CD4-positive, alpha-beta T cell (primary cell): ENCODE measurements at regions not wholly inside any gene's neighbourhood (a gene's known extent, or its start where the extent isn't known, plus 50 kb on each side); places are given as distances from the start of the nearest gene placed in this dataset.

Experiments
- ATAC-seq: fragments of 200-7000 bp; cut with Tn5 transposase; one replicate; pipeline ENCODE4 v1.10.0; 2022; ENCODE audit warnings: mild to moderate bottlenecking; ENCODE audit not compliant: poor library complexity
- CTCF ChIA-PET: fragments of 350-600 bp; sonication (Branson Sonifier 250); formaldehyde crosslinking; loops from one replicate; lab custom pipeline; 2021; ENCODE audit warnings: antibody characterized with exemption, inconsistent platforms; lab: Charles Lee
- POLR2A ChIA-PET: fragments of 350-600 bp; sonication (Branson Sonifier 250); formaldehyde crosslinking; loops from one replicate; lab custom pipeline; 2021; ENCODE audit warnings: antibody characterized with exemption, inconsistent platforms; lab: Charles Lee
- DNase-seq, 14 experiments: peaks; one replicate each; pipeline ENCODE4 v3.0.0-alpha.2; 2013 to 2020; ENCODE audit warnings: mixed read lengths in 2 of 14
- H3K27ac ChIP-seq, 2 donors: one replicate each; pipeline versions ENCODE4 v1.5.1 to v1.7.0; 2013; ENCODE audit warnings: low read length in 2 of 2, low read depth in 1 of 2, mild to moderate bottlenecking in 1 of 2
- H3K27me3 ChIP-seq, 2 experiments: 1 replicate in 1 of 2; 2 replicates in 1 of 2; pipeline versions ENCODE4 v1.6.1 to v1.7.0; 2013; ENCODE audit warnings: low read length in 2 of 2, control low read depth in 1 of 2, mild to moderate bottlenecking in 1 of 2, moderate library complexity in 1 of 2; ENCODE audit not compliant: insufficient read depth in 2 of 2, control insufficient read depth in 1 of 2
- H3K36me3 ChIP-seq: one replicate; pipeline ENCODE4 v1.6.1; 2013; ENCODE audit warnings: low read length, control low read depth; ENCODE audit not compliant: insufficient read depth
- H3K4me1 ChIP-seq: one replicate; pipeline ENCODE4 v1.6.1; 2013; ENCODE audit warnings: low read length, control low read depth; ENCODE audit not compliant: insufficient read depth
- H3K4me3 ChIP-seq: one replicate; pipeline ENCODE4 v1.5.1; 2013; ENCODE audit warnings: mild to moderate bottlenecking, low read length, moderate library complexity
- H3K9me3 ChIP-seq, 2 experiments: 1 replicate in 1 of 2; 2 replicates in 1 of 2; pipeline versions ENCODE4 v1.6.1 to v1.7.0; 2013; ENCODE audit warnings: low read length in 2 of 2, mild to moderate bottlenecking in 2 of 2, control low read depth in 1 of 2, moderate library complexity in 1 of 2; ENCODE audit not compliant: control insufficient read depth in 1 of 2, insufficient read depth in 1 of 2
- H3K27ac Mint-ChIP-seq: one replicate; pipeline ENCODE4 v1.8.0; 2020; ENCODE audit warnings: mixed read lengths
- H3K27me3 Mint-ChIP-seq: one replicate; pipeline ENCODE4 v1.8.0; 2021; ENCODE audit warnings: mixed read lengths
- H3K36me3 Mint-ChIP-seq: one replicate; pipeline ENCODE4 v1.8.0; 2021; ENCODE audit warnings: low read depth, mixed read lengths
- H3K4me1 Mint-ChIP-seq: one replicate; pipeline ENCODE4 v1.8.0; 2021; ENCODE audit warnings: low read depth, mixed read lengths
- H3K4me3 Mint-ChIP-seq: one replicate; pipeline ENCODE4 v1.8.0; 2020; ENCODE audit warnings: mild to moderate bottlenecking, mixed read lengths
- H3K9me3 Mint-ChIP-seq: one replicate; pipeline ENCODE4 v1.8.0; 2020; ENCODE audit warnings: mixed read lengths
- intact Hi-C, 2 experiments: fragments of 100-400 bp; cut with DNase I in 1 of 2; cut with micrococcal nuclease in 1 of 2; formaldehyde crosslinking; loops; one replicate each; pipeline versions ENCODE4 v1.15.1 to v1.9.0; 2023 to 2025; cut with DNase I, micrococcal nuclease
- TF ChIP-seq, protein P1 (sequence below): fragments of 200-600 bp; IDR thresholded peaks from one replicate; pipeline ENCODE4 v1.8.0; 2022; ENCODE audit warnings: antibody characterized with exemption, mild to moderate bottlenecking

DNA sequence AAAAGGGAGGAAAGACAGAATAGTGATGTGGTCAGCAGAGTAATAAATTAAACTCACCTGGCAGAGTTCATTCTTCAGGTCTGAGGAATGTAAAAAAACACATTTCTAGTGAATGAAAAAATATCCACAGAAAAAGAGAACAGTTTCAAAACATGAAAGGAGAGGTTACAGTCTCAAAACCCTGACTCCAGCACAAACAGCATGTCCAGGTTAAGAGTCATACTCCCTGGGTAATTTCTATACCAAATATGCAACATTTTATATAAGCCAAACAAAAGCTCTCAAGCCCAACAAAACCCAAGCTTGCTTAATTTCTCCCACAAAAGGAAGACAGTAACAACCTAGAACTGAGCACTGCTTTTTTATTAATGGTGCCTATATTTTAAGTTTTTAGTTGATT lies 173.0 kb downstream of the NTMT2 start:
- no peak overlapping the region for H3K27ac ChIP-seq
- no peak overlapping the region for H3K4me3 ChIP-seq
- intact Hi-C loops = no loop called here
- peaks cover 0 to under 1% of the 10 kb centered on the region in 2 experiments for H3K9me3 ChIP-seq
- Mint-ChIP-seq H3K27ac (no peak overlapping the region), H3K9me3 (no peaks in the 10 kb centered on the region), H3K27me3 (peaks cover 14% of the 10 kb centered on the region), H3K4me1 (no peaks in the 10 kb centered on the region), H3K36me3 (no peaks in the 10 kb centered on the region), H3K4me3 (no peak overlapping the region)
- DNase-seq (no peak), ATAC-seq (no peak)
- no peaks in the 10 kb centered on the region for H3K36me3 ChIP-seq
- H3K4me1 ChIP-seq = no peaks in the 10 kb centered on the region
- POLR2A ChIA-PET = no interaction called here
- CTCF ChIA-PET = no interaction called here
- no peaks in the 10 kb centered on the region for H3K27me3 ChIP-seq
- TF ChIP-seq, protein P1, sequence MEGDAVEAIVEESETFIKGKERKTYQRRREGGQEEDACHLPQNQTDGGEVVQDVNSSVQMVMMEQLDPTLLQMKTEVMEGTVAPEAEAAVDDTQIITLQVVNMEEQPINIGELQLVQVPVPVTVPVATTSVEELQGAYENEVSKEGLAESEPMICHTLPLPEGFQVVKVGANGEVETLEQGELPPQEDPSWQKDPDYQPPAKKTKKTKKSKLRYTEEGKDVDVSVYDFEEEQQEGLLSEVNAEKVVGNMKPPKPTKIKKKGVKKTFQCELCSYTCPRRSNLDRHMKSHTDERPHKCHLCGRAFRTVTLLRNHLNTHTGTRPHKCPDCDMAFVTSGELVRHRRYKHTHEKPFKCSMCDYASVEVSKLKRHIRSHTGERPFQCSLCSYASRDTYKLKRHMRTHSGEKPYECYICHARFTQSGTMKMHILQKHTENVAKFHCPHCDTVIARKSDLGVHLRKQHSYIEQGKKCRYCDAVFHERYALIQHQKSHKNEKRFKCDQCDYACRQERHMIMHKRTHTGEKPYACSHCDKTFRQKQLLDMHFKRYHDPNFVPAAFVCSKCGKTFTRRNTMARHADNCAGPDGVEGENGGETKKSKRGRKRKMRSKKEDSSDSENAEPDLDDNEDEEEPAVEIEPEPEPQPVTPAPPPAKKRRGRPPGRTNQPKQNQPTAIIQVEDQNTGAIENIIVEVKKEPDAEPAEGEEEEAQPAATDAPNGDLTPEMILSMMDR = no peak

DNA sequence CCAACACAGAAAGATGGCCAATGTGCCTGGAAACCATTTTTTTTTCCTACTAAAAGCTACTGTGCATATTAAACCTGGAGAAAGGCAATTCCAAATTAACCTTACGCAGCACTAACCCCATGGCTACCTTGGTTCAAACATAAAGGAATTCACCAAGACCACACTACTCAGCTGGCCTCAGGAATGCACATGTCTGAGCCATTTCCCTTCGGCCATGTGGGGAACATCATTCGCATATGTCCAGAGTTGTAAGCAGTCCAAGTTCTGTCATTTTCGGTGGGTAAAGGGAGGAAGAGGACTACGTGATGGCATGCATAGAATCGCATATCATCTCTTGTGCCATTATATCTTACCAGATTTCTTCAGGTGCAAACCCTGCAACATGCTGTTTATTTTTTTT lies 175.4 kb downstream of the NTMT2 start:
- H3K4me1 Mint-ChIP-seq = no peaks in the 10 kb centered on the region

DNA sequence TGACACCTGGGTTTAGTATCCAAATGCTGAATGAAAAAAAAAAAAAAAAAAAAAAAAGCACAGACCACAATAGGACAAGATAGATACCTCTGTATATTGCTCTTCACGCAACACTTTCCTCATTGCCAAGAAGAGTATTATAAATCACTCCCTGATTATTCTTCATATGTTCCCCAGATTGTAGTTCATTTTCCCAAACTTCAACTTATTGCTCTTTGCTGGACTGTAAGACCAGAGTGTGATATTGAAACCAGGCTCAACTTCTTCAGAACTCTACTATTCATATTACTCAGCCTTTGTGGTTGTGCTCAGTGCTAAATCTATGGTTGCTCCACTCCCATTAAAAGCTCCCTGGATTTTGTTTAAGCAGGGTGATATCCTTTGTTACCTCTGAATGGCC lies 180.4 kb downstream of the NTMT2 start:
- ATAC-seq (no peak), DNase-seq (no peak)
- H3K4me1 ChIP-seq = no peaks in the 10 kb centered on the region
- peaks cover 0 to 5% of the 10 kb centered on the region in 2 experiments for H3K9me3 ChIP-seq
- no peak overlapping the region for H3K27ac ChIP-seq
- Mint-ChIP-seq H3K36me3 (no peaks in the 10 kb centered on the region), H3K27me3 (peaks cover 9% of the 10 kb centered on the region), H3K9me3 (no peaks in the 10 kb centered on the region), H3K27ac (no peak overlapping the region), H3K4me3 (no peak overlapping the region), H3K4me1 (no peaks in the 10 kb centered on the region)
- H3K4me3 ChIP-seq = no peak overlapping the region
- intact Hi-C loops = no loop called here
- TF ChIP-seq, protein P1 = no peak
- no peaks in the 10 kb centered on the region for H3K36me3 ChIP-seq
- H3K27me3 ChIP-seq = no peaks in the 10 kb centered on the region
- ChIA-PET CTCF (no interaction called here), POLR2A (no interaction called here)

More for the DNA sequence above, 175.4 kb downstream of the NTMT2 start:
- no peaks in the 10 kb centered on the region for H3K27me3 ChIP-seq
- H3K27ac Mint-ChIP-seq = no peak overlapping the region
- H3K4me3 ChIP-seq = no peak overlapping the region
- TF ChIP-seq, protein P1 = no peak
- H3K36me3 Mint-ChIP-seq = no peaks in the 10 kb centered on the region
- intact Hi-C loops = no loop called here
- H3K36me3 ChIP-seq = no peaks in the 10 kb centered on the region
- ChIA-PET CTCF (no interaction called here), POLR2A (no interaction called here)
- DNase-seq = no peak
- no peak overlapping the region for H3K4me3 Mint-ChIP-seq
- H3K27ac ChIP-seq = no peak overlapping the region
- peaks cover 0 to 5% of the 10 kb centered on the region in 2 experiments for H3K9me3 ChIP-seq
- no peak for ATAC-seq
- no peaks in the 10 kb centered on the region for H3K9me3 Mint-ChIP-seq
- peaks cover 8% of the 10 kb centered on the region for H3K27me3 Mint-ChIP-seq
- H3K4me1 ChIP-seq = no peaks in the 10 kb centered on the region
